SU-DHL-6 (cell line): ENCODE measurements at regions not wholly inside any gene's neighbourhood (a gene's known extent, or its start where the extent isn't known, plus 50 kb on each side); places are given as distances from the start of the nearest gene placed in this dataset.

Experiments used
- H2AFZ ChIP-seq: fragments of 200-600 bp; sonication (generic); 2 replicates; pipeline ENCODE4 v1.6.1; 2014; ENCODE audit warnings: low read depth, mild to moderate bottlenecking, moderate library complexity, mixed read lengths, antibody characterized with exemption, low read length; ENCODE audit not compliant: severe bottlenecking
- H3F3A ChIP-seq: fragments of 200-600 bp; shearing (Covaris generic); 2 replicates; pipeline ENCODE4 v1.6.0; 2016; ENCODE audit warnings: antibody characterized with exemption, mild to moderate bottlenecking; ENCODE audit not compliant: insufficient read depth
- H3K27ac ChIP-seq: fragments of 200-600 bp; sonication (generic); 2 replicates; pipeline ENCODE4 v1.5.1; 2016; ENCODE audit warnings: low read depth, mild to moderate bottlenecking, low read length, moderate library complexity, mixed read lengths
- H3K27me3 ChIP-seq: fragments of 200-600 bp; sonication (generic), shearing (Covaris generic); 2 replicates; pipeline ENCODE4 v1.6.0; 2014; ENCODE audit warnings: mild to moderate bottlenecking, low read length
- H3K36me3 ChIP-seq: fragments of 200-600 bp; sonication (generic); 2 replicates; pipeline ENCODE4 v1.6.1; 2014; ENCODE audit warnings: mild to moderate bottlenecking, low read length, mixed read lengths
- H3K4me2 ChIP-seq: fragments of 300-600, 200-600 bp; shearing (Covaris generic), sonication (generic); 2 replicates; pipeline ENCODE4 v1.6.0; 2014; ENCODE audit warnings: low read length, low read depth, mild to moderate bottlenecking; ENCODE audit not compliant: poor library complexity, severe bottlenecking
- H3K4me3 ChIP-seq: fragments of 200-600 bp; sonication (generic); 2 replicates; pipeline ENCODE4 v1.5.1; 2014; ENCODE audit warnings: antibody characterized with exemption, low read length, mild to moderate bottlenecking, mixed read lengths; ENCODE audit not compliant: insufficient read depth, poor library complexity, severe bottlenecking
- H3K79me2 ChIP-seq: fragments of 200-600 bp; sonication (generic); 2 replicates; pipeline ENCODE4 v1.6.1; 2014; ENCODE audit warnings: mild to moderate bottlenecking, low read length, moderate library complexity; ENCODE audit not compliant: insufficient read depth
- H3K9ac ChIP-seq: fragments of 200-600 bp; sonication (generic); 2 replicates; pipeline ENCODE4 v1.7.0; 2014; ENCODE audit warnings: mild to moderate bottlenecking, low read length
- H3K9me2 ChIP-seq: fragments of 200-600 bp; sonication (generic); replicated peaks from 2 replicates; pipeline ENCODE4 v1.6.1; 2014; ENCODE audit warnings: low read length; ENCODE audit not compliant: insufficient read depth
- H3K9me3 ChIP-seq: fragments of 200-600 bp; sonication (generic); 2 replicates; pipeline ENCODE4 v1.6.1; 2014; ENCODE audit warnings: low read length, mixed read lengths; ENCODE audit not compliant: insufficient read depth
- H4K20me1 ChIP-seq: fragments of 200-600 bp; sonication (generic); 2 replicates; pipeline ENCODE4 v1.6.1; 2014; ENCODE audit warnings: low read depth, mild to moderate bottlenecking, antibody characterized with exemption, low read length, moderate library complexity, mixed read lengths
- EZH2phosphoT487 ChIP-seq: fragments of 200-600 bp; sonication (generic), shearing (Covaris generic); conservative IDR thresholded peaks from 2 replicates; pipeline ENCODE4 v1.6.1; 2018; ENCODE audit warnings: mild to moderate bottlenecking, antibody characterized with exemption, low read length, moderate library complexity, mixed read lengths
- TF ChIP-seq, protein P1 (sequence below): fragments of 200-600 bp; sonication (generic); IDR thresholded peaks from one replicate; pipeline ENCODE4 v1.5.1; 2017; ENCODE audit warnings: antibody characterized with exemption, mild to moderate bottlenecking, low read length, moderate library complexity; ENCODE audit not compliant: insufficient read depth, poor library complexity, severe bottlenecking

GRCh38 chr5:40384782-40385390 lies 294.8 kb upstream of the PTGER4 start:
- no peaks in the 10 kb centered on the region for H3K79me2 ChIP-seq
- H3K27me3 ChIP-seq: no peaks in the 10 kb centered on the region
- H3F3A ChIP-seq: no peaks in the 10 kb centered on the region
- no peak overlapping the region for H3K27ac ChIP-seq
- no peak for TF ChIP-seq EZH2phosphoT487
- TF ChIP-seq, protein P1, sequence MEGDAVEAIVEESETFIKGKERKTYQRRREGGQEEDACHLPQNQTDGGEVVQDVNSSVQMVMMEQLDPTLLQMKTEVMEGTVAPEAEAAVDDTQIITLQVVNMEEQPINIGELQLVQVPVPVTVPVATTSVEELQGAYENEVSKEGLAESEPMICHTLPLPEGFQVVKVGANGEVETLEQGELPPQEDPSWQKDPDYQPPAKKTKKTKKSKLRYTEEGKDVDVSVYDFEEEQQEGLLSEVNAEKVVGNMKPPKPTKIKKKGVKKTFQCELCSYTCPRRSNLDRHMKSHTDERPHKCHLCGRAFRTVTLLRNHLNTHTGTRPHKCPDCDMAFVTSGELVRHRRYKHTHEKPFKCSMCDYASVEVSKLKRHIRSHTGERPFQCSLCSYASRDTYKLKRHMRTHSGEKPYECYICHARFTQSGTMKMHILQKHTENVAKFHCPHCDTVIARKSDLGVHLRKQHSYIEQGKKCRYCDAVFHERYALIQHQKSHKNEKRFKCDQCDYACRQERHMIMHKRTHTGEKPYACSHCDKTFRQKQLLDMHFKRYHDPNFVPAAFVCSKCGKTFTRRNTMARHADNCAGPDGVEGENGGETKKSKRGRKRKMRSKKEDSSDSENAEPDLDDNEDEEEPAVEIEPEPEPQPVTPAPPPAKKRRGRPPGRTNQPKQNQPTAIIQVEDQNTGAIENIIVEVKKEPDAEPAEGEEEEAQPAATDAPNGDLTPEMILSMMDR: no peak
- no peak overlapping the region for H2AFZ ChIP-seq
- no peaks in the 10 kb centered on the region for H3K9me2 ChIP-seq
- no peaks in the 10 kb centered on the region for H4K20me1 ChIP-seq
- no peaks in the 10 kb centered on the region for H3K36me3 ChIP-seq
- no peak overlapping the region for H3K4me2 ChIP-seq
- no peak overlapping the region for H3K9ac ChIP-seq
- H3K4me3 ChIP-seq: no peak overlapping the region
- no peaks in the 10 kb centered on the region for H3K9me3 ChIP-seq

- H3K79me2 ChIP-seq: no peaks in the 10 kb centered on the region
- H2AFZ ChIP-seq: no peak overlapping the region
- H3K4me2 ChIP-seq: no peak overlapping the region
- no peak overlapping the region for H3K9ac ChIP-seq
- H3K36me3 ChIP-seq: no peaks in the 10 kb centered on the region
- H3F3A ChIP-seq: no peaks in the 10 kb centered on the region
- no peak overlapping the region for H3K4me3 ChIP-seq
- no peaks in the 10 kb centered on the region for H3K9me2 ChIP-seq
- H4K20me1 ChIP-seq: no peaks in the 10 kb centered on the region
- no peaks in the 10 kb centered on the region for H3K27me3 ChIP-seq
- no peaks in the 10 kb centered on the region for H3K9me3 ChIP-seq
- TF ChIP-seq, protein P1: no peak
- TF ChIP-seq EZH2phosphoT487: no peak
- no peak overlapping the region for H3K27ac ChIP-seq
These were observed 295.7 kb upstream of the PTGER4 start for GRCh38 chr5:40383749-40384651.

DNA sequence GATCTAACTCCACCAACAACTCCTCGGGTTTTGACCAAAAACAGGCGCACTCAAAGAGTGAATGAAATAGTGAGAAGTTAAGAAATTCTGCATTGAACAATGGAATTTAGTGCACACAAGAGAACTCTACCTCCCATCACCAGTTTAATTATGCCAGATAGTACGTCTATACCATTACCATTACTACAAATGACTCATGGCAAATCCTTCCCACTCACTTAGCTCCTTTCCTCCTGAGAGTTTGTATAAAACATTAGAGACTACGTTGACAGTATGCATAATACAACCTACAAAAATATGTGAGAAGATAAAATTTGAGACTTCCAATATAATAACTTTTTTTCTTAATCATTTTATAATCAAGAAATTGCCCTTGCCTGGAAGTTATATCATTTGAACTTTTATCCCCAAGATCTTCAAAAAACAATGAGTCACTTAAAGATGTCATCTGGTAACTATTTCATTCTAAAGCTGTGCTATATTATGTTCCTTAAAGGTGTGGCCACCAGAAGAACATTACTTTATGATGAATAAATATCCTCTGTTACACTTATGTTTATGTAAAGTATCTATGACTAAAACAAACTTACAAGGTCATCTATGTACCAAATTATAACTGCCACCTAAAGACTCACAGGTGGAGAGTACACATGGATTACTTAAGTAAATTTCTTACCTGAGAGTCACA lies 297.9 kb upstream of the PTGER4 start:
- Histone ChIP-seq H2AFZ (no peak overlapping the region), H3F3A (no peaks in the 10 kb centered on the region), H3K27ac (no peak overlapping the region), H3K27me3 (no peaks in the 10 kb centered on the region), H4K20me1 (no peaks in the 10 kb centered on the region), H3K9me2 (no peaks in the 10 kb centered on the region), H3K9me3 (no peaks in the 10 kb centered on the region), H3K4me3 (no peak overlapping the region), H3K4me2 (no peak overlapping the region), H3K36me3 (no peaks in the 10 kb centered on the region), H3K9ac (no peak overlapping the region), H3K79me2 (no peaks in the 10 kb centered on the region)
- TF ChIP-seq, protein P1: no peak
- no peak for TF ChIP-seq EZH2phosphoT487
